D721Med (cell line): ENCODE measurements at regions not wholly inside any gene's neighbourhood (a gene's known extent, or its start where the extent isn't known, plus 50 kb on each side); places are given as distances from the start of the nearest gene placed in this dataset.

ENCODE experiments used
- DNase-seq: peaks from one replicate; pipeline ENCODE4 v3.0.0; 2011; ENCODE audit warnings: low spot score; ENCODE audit not compliant: insufficient read length
- FAIRE-seq: peaks from 2 replicates; lab custom pipeline; 2011; peaks lifted over from hg19 to GRCh38; lab: Jason Lieb, UNC
- TF ChIP-seq, protein P1 (sequence below): IDR thresholded peaks from 2 replicates; pipeline ENCODE4 v1.5.1; 2012; ENCODE audit warnings: mild to moderate bottlenecking, control low read depth; ENCODE audit not compliant: insufficient read depth; ENCODE audit errors: missing control alignments

DNA sequence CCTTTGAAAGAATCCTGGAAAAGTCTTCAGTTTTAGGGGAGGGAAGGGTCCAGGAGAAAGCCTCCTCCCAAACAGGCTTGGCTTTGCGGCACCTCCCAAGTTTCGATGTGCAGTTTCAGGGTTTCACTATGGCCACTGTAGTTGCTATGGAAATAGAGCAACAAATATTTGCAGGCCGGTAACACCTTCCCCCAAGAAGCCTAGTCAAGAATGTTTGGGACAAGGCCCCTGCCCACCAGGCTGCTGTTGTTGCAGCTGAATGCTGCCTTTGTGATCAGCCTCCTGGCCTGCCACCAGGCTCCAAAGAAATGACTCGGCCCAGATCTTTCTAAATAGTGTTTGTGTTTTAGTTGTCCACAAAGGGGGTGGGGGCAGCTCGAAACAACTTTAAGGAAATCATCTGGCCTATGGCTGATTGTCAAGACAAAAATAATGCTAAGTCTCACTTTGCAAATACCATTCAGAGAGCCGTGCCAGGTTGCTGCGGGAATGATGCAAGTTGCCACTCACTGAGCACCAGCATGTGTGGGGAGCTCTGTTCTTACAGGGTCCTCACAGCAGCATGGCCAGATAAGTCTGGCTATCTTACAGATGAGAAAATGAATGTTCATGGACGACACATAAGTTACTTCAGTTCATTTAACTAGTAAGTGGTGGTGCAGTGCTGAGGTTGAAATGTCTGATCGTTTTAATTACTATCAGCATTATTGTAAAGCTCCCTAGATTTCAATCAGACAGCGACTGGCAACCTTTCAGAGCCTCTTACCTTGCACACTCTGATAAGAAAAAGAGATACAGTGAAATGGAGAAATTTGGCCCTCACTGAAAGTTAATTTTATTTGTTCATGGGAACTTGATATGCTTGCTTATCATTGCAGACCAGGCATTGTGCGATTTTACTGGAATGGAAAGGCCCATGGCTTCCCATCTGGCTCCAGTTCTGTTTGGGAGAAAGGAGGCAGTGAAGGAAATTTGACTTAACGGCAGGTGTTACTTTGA is 91.2 kb upstream of the JUN start:
- DNase-seq (no peak), FAIRE-seq (no peak)
- TF ChIP-seq, protein P1, sequence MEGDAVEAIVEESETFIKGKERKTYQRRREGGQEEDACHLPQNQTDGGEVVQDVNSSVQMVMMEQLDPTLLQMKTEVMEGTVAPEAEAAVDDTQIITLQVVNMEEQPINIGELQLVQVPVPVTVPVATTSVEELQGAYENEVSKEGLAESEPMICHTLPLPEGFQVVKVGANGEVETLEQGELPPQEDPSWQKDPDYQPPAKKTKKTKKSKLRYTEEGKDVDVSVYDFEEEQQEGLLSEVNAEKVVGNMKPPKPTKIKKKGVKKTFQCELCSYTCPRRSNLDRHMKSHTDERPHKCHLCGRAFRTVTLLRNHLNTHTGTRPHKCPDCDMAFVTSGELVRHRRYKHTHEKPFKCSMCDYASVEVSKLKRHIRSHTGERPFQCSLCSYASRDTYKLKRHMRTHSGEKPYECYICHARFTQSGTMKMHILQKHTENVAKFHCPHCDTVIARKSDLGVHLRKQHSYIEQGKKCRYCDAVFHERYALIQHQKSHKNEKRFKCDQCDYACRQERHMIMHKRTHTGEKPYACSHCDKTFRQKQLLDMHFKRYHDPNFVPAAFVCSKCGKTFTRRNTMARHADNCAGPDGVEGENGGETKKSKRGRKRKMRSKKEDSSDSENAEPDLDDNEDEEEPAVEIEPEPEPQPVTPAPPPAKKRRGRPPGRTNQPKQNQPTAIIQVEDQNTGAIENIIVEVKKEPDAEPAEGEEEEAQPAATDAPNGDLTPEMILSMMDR = no peak

DNA sequence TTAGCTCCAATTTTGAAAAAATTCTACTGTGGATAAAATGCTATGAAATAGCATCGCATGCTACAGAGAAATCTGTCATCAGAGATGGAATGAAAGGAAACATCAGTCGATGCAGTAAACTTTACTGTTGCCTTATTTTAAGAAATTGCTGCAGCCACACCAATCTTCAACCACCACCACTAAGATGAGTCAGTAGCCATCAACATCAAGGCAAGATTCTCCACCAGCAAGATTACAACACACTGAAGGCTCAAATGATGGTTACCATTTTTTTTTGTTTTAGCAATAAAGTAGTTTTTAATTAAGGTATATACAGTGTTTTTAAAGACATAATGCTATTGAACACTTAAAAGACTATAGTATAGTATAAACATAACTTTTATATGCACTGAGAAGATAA is 95.6 kb upstream of the JUN start:
- TF ChIP-seq, protein P1 = no peak
- DNase-seq (no peak), FAIRE-seq (no peak)

DNA sequence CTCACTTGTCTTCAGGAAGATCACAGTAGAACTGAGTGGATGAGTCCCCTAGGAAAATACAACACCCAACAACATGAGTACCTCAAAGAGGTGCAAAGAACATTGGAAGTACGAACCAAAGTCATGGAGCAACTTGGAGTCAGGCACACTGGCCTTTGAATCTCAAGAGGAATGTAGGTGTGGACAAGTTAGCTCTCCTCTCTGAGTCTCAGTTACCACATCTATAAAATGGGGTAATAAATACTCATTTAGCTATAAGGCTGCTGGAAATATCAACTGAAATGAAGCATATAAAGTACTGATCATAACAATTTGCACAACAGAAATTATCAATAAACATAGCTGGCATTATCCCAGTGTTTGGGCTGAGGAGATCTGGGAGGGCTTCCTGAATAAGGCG is 96.7 kb upstream of the JUN start:
- no peak for FAIRE-seq
- TF ChIP-seq, protein P1 = no peak
- DNase-seq = no peak

DNA sequence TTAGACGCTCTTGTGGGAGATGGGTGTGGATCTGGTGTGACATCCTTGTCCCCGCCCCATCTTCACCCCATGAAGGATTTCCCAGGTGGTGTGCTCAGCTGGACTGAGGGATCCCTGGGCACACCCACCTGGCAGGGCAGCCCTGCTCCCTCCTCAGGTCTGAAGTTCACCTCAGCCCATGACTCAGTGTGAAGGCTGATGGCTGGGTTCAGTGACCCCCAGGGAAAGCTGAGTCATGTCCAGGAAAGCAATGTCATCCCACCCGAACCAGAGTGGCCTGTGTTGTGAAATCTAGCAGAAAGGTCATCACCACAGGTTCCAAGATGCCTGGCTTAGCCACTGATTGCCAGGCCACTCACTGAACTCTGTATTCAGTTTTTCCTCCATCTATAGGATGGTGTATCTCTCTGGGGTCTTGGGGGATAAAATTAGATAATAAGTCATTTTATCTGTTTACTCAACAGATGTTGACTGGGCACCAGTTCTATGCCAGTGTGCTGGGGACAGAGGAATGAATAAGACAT is 97.7 kb upstream of the JUN start:
- DNase-seq (no peak), FAIRE-seq (no peak)
- TF ChIP-seq, protein P1 = no peak

DNA sequence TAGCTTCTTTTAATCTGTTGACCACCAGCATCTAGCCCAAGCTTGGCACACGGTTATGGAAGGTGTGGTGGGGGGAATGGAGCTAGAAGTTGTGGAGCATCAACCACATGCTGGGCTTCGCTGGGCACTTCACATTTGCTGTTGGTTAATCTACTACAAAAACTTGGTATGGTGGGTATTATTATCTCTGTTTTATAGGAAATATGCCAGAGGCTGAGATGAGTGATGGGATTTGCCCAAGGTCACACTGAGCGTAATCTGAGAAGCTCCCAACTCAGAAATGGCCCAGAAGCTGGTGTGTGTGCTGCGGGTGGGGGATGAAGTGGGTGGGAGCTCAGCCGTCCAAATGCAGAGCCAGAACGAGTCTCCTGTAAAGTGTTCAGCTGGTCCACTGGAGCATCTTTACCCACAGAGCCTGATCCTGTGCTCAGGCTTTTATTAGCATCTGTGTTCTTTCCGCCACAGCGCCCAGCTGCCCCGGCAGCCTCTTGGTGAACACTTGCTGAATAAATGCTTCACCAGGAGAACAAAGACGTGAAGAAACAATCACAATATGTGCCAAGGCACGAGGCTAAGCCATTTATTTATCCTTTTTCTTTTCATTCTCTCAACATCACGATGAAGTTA is 98.6 kb upstream of the JUN start:
- TF ChIP-seq, protein P1 = no peak
- no peak for DNase-seq
- FAIRE-seq = no peak

DNA sequence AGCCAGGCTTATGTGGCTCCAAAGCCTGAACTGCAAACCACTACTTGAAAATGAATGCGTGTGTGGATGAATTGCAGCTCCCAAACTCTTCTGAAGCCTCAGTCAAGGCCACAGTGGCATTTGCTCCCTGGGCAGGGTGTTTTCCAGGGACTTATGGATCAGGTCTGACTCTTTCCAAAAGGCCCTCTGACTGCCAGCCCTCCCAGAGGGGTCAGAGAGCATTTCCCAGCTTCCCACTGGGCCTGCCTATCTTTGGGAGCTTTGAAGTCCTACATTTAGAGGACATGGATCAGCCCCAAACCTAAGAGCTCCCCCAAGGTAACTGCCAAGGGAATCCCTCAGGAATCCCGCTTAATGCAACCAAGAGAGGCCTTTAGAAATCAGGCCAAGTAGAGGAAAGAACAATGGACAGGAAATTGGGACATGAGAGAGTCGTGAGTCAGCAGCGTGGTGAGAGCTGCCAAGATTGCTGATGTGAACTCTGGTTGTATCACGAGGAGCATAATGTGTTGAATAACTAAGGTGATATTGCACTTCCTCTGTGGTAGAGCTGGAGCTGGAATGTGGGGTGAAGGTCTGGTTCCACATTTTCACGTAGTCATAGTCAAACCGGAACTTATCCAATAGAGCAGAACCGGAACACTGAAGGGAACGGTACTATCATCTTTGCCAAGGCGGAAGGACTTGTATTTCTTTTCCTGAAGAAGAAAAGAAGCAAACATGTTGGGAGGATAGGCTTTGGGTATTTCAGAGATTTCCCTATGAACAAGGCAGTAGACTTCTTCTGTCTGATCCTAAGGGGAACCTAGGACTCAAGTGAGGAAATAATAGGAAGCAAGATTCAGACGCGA is 99.4 kb upstream of the JUN start:
- FAIRE-seq (no peak), DNase-seq (no peak)
- TF ChIP-seq, protein P1 = no peak
